Gastrocnemius medialis (tissue), 4 donors: ENCODE measurements at regions not wholly inside any gene's neighbourhood (a gene's known extent, or its start where the extent isn't known, plus 50 kb on each side); places are given as distances from the start of the nearest gene placed in this dataset.

Experiments used
- ATAC-seq, 2 donors: fragments of 150-250 bp; one replicate each; pipeline ENCODE4 v1.9.1; 2016
- DNase-seq, 2 donors: peaks; one replicate each; pipeline ENCODE4 v3.0.0-alpha.2; 2019
- H3K27ac ChIP-seq, 4 donors: fragments of 200-600 bp; sonication (generic); 1 replicate in 1 of 4; 2 replicates in 3 of 4; pipeline ENCODE4 v1.5.1; 2016 to 2018; ENCODE audit warnings: mild to moderate bottlenecking in 2 of 4, moderate library complexity in 1 of 4
- H3K27me3 ChIP-seq, 3 donors: fragments of 200-600 bp; sonication (generic) in 2 of 3; 1 replicate in 1 of 3; 2 replicates in 2 of 3; pipeline versions ENCODE4 v1.5.1 to v1.6.0; 2016 to 2019; ENCODE audit warnings: mild to moderate bottlenecking in 1 of 3, moderate library complexity in 1 of 3
- H3K36me3 ChIP-seq, 2 donors: fragments of 200-600 bp; sonication (generic) in 1 of 2; one replicate each; pipeline ENCODE4 v1.5.1; 2017 to 2018
- H3K4me1 ChIP-seq, 2 donors: fragments of 200-600 bp; sonication (generic) in 1 of 2; one replicate each; pipeline ENCODE4 v1.5.1; 2016 to 2017; ENCODE audit warnings: mild to moderate bottlenecking in 2 of 2
- H3K4me3 ChIP-seq, 4 donors: fragments of 200-600 bp; sonication (generic) in 3 of 4; 1 replicate in 1 of 4; 2 replicates in 3 of 4; pipeline ENCODE4 v1.5.1; 2016 to 2019; ENCODE audit warnings: mild to moderate bottlenecking in 2 of 4
- H3K9me3 ChIP-seq, 3 donors: fragments of 200-600 bp; sonication (generic) in 2 of 3; 1 replicate in 1 of 3; 2 replicates in 2 of 3; pipeline ENCODE4 v1.5.1; 2016 to 2019
- CTCF ChIP-seq, 5 experiments: fragments of 450-650 bp in 3 of 5; fragments of 200-600 bp in 2 of 5; sonication (generic) in 2 of 5; IDR thresholded peaks in 4 of 5; conservative IDR thresholded peaks in 1 of 5; 1 replicate in 4 of 5; 2 replicates in 1 of 5; pipeline ENCODE4 v1.5.1; 2016 to 2019; ENCODE audit warnings: antibody characterized with exemption in 5 of 5, mild to moderate bottlenecking in 3 of 5, moderate library complexity in 3 of 5
- POLR2A ChIP-seq, 2 donors: fragments of 450-650 bp; IDR thresholded peaks; one replicate each; pipeline ENCODE4 v1.6.1; 2017; ENCODE audit warnings: antibody characterized with exemption in 2 of 2, mild to moderate bottlenecking in 2 of 2, moderate library complexity in 2 of 2
- in situ Hi-C, 4 donors: fragments of 200-750 bp; cut with MboI; loops; one replicate each; pipeline versions ENCODE4 v1.15.0 to v1.8.0; 2017; ENCODE audit warnings: low sequenced_read_pairs in 4 of 4
- intact Hi-C: fragments of 100-400 bp; cut with DNase I; formaldehyde crosslinking; loops from one replicate; pipeline ENCODE4 v1.15.1; 2023; ENCODE audit warnings: low total_unique reads

GRCh38 chr3:55246033-55246432, 241.1 kb downstream of the WNT5A start:
- DNase-seq, result no peak
- Histone ChIP-seq H3K27me3 (no peaks in the 10 kb centered on the region), H3K9me3 (no peaks in the 10 kb centered on the region), H3K27ac (no peak overlapping the region), H3K36me3 (no peaks in the 10 kb centered on the region), H3K4me3 (no peak overlapping the region), H3K4me1 (no peaks in the 10 kb centered on the region)
- in situ Hi-C loops, result no loop called here
- TF ChIP-seq POLR2A (IDR thresholded peaks at IDR 0.05) (no peak), CTCF (IDR thresholded peaks at IDR 0.05 in 4 of 5, conservative IDR thresholded peaks at IDR 0.05 in 1 of 5) (no peak)
- intact Hi-C loops, result no loop called here
- ATAC-seq, result no peak

GRCh38 chr3:55245351-55245750, 241.8 kb downstream of the WNT5A start:
- Histone ChIP-seq H3K4me3 (no peak overlapping the region), H3K4me1 (no peaks in the 10 kb centered on the region), H3K27me3 (no peaks in the 10 kb centered on the region), H3K9me3 (no peaks in the 10 kb centered on the region), H3K36me3 (no peaks in the 10 kb centered on the region), H3K27ac (no peak overlapping the region)
- DNase-seq (no peak), ATAC-seq (no peak)
- intact Hi-C loops (no loop called here), in situ Hi-C loops (no loop called here)
- TF ChIP-seq POLR2A (IDR thresholded peaks at IDR 0.05), result no peak
- no peak for TF ChIP-seq CTCF (IDR thresholded peaks at IDR 0.05 in 4 of 5, conservative IDR thresholded peaks at IDR 0.05 in 1 of 5)

- Histone ChIP-seq H3K36me3 (no peaks in the 10 kb centered on the region), H3K4me1 (no peaks in the 10 kb centered on the region), H3K9me3 (no peaks in the 10 kb centered on the region), H3K4me3 (no peak overlapping the region), H3K27me3 (no peaks in the 10 kb centered on the region), H3K27ac (no peak overlapping the region)
- TF ChIP-seq CTCF (IDR thresholded peaks at IDR 0.05 in 4 of 5, conservative IDR thresholded peaks at IDR 0.05 in 1 of 5), result no peak
- no peak for TF ChIP-seq POLR2A (IDR thresholded peaks at IDR 0.05)
- DNase-seq, result no peak
- ATAC-seq, result no peak
- in situ Hi-C loops (no loop called here), intact Hi-C loops (no loop called here)
These were observed 242.9 kb downstream of the WNT5A start for GRCh38 chr3:55244247-55244646.

- no peak overlapping the region for H3K27ac ChIP-seq
- no peaks in the 10 kb centered on the region for H3K4me1 ChIP-seq
- ATAC-seq (no peak), DNase-seq (no peak)
- H3K9me3 ChIP-seq, result no peaks in the 10 kb centered on the region
- no peaks in the 10 kb centered on the region for H3K27me3 ChIP-seq
- H3K4me3 ChIP-seq, result no peak overlapping the region
- H3K36me3 ChIP-seq, result no peaks in the 10 kb centered on the region
- TF ChIP-seq POLR2A (IDR thresholded peaks at IDR 0.05) (no peak), CTCF (IDR thresholded peaks at IDR 0.05 in 4 of 5, conservative IDR thresholded peaks at IDR 0.05 in 1 of 5) (no peak)
- in situ Hi-C loops, result no loop called here
- intact Hi-C loops, result no loop called here
These were observed 243.4 kb downstream of the WNT5A start for GRCh38 chr3:55243678-55244077.

GRCh38 chr3:55242921-55243320, 244.2 kb downstream of the WNT5A start:
- no peaks in the 10 kb centered on the region for H3K36me3 ChIP-seq
- no peaks in the 10 kb centered on the region for H3K4me1 ChIP-seq
- no peaks in the 10 kb centered on the region for H3K9me3 ChIP-seq
- DNase-seq (no peak), ATAC-seq (no peak)
- H3K4me3 ChIP-seq, result no peak overlapping the region
- H3K27ac ChIP-seq, result no peak overlapping the region
- H3K27me3 ChIP-seq, result no peaks in the 10 kb centered on the region
- intact Hi-C loops, result no loop called here
- in situ Hi-C loops, result no loop called here
- TF ChIP-seq POLR2A (IDR thresholded peaks at IDR 0.05), result no peak
- no peak for TF ChIP-seq CTCF (IDR thresholded peaks at IDR 0.05 in 4 of 5, conservative IDR thresholded peaks at IDR 0.05 in 1 of 5)
